Left lung (tissue), 4 donors: ENCODE measurements at regions not wholly inside any gene's neighbourhood (a gene's known extent, or its start where the extent isn't known, plus 50 kb on each side); places are given as distances from the start of the nearest gene placed in this dataset.

ENCODE experiments used
- ATAC-seq: fragments of 200-7000 bp; cut with Tn5 transposase; one replicate; pipeline ENCODE4 v1.9.1; 2020; ENCODE audit warnings: moderate library complexity
- DNase-seq, 4 donors: peaks; one replicate each; pipeline ENCODE4 v3.0.0-alpha.2; 2013 to 2020
- H3K27ac ChIP-seq, 2 donors: fragments of 200-600 bp; sonication (generic) in 1 of 2; one replicate each; pipeline versions ENCODE4 v1.5.0 to v1.8.0; 2020 to 2021
- H3K27me3 ChIP-seq, 2 donors: fragments of 200-600 bp; sonication (generic) in 1 of 2; one replicate each; pipeline versions ENCODE4 v1.5.0 to v1.8.0; 2020 to 2021
- H3K36me3 ChIP-seq, 2 donors: fragments of 200-600 bp; sonication (generic) in 1 of 2; one replicate each; pipeline versions ENCODE4 v1.5.0 to v1.8.0; 2020 to 2021
- H3K4me1 ChIP-seq, 2 donors: fragments of 200-600 bp; one replicate each; pipeline ENCODE4 v1.8.0; 2021
- H3K4me3 ChIP-seq, 2 donors: fragments of 200-600 bp; sonication (generic) in 1 of 2; one replicate each; pipeline versions ENCODE4 v1.5.0 to v1.8.0; 2020 to 2021; ENCODE audit warnings: mild to moderate bottlenecking in 1 of 2
- H3K9me3 ChIP-seq, 2 donors: fragments of 200-600 bp; sonication (generic) in 1 of 2; one replicate each; pipeline versions ENCODE4 v1.5.0 to v1.8.0; 2020 to 2021
- intact Hi-C, 2 donors: fragments of 100-400 bp; cut with DNase I; formaldehyde crosslinking; loops; one replicate each; pipeline versions ENCODE4 v1.11.2 to v1.14.2; 2022
- TF ChIP-seq, protein P1 (sequence below), 2 donors: fragments of 200-600 bp; sonication (generic) in 1 of 2; IDR thresholded peaks; one replicate each; pipeline versions ENCODE4 v1.5.0 to v1.8.0; 2021; ENCODE audit warnings: antibody characterized with exemption in 2 of 2
- donor health status: DM: no; HTN: yes; CAD: no.
- donor health status: DM: no; HTN: no; CAD: no.

DNA sequence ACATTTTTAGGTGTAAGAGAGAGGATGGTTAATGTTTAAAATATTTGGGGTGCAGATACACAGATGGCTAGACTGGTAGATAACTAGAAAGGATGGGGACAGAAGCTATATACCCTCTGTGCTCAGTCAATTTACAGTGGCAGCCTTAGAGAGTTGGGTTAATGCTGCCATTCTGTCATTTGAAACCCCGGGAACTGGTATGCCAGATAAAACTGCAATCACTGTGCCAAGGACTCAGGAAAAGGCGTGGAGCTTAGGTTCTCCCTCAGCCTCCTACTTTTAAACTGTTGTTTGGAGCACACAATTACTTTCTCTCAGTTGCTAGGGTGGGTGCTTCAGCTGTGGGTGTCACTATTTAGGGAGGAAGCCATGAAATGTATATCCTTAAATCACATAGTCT is 90.0 kb upstream of the HNRNPU start:
- Histone ChIP-seq H3K36me3 (no peaks in the 10 kb centered on the region), H3K9me3 (no peaks in the 10 kb centered on the region), H3K27me3 (no peaks in the 10 kb centered on the region), H3K4me3 (no peak overlapping the region), H3K27ac (no peak overlapping the region), H3K4me1 (peaks cover 0 to 8% of the 10 kb centered on the region in 2 donors)
- TF ChIP-seq, protein P1, sequence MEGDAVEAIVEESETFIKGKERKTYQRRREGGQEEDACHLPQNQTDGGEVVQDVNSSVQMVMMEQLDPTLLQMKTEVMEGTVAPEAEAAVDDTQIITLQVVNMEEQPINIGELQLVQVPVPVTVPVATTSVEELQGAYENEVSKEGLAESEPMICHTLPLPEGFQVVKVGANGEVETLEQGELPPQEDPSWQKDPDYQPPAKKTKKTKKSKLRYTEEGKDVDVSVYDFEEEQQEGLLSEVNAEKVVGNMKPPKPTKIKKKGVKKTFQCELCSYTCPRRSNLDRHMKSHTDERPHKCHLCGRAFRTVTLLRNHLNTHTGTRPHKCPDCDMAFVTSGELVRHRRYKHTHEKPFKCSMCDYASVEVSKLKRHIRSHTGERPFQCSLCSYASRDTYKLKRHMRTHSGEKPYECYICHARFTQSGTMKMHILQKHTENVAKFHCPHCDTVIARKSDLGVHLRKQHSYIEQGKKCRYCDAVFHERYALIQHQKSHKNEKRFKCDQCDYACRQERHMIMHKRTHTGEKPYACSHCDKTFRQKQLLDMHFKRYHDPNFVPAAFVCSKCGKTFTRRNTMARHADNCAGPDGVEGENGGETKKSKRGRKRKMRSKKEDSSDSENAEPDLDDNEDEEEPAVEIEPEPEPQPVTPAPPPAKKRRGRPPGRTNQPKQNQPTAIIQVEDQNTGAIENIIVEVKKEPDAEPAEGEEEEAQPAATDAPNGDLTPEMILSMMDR (IDR thresholded peaks at IDR 0.05), result no peak
- ATAC-seq (no peak), DNase-seq (no peak)
- intact Hi-C loops, result no loop called here

DNA sequence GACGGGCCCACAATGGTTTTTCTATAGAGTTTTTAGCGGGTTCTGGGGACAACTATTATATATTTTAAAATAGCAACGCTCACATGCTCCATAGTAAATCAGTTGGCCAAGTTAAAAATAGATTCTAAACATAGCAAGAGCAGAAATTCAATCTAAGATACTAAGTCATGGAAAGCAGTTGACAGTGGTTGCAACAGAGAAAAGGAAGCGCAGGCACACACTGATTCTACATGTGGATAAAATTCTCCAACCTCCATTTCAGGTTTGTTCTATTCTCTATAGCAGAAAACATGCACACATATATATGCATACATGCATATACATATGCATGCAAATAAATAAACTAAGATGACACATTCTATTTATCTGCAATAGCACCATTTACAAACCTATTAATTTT is 89.6 kb upstream of the HNRNPU start:
- no peak overlapping the region for H3K27ac ChIP-seq
- H3K36me3 ChIP-seq, result no peaks in the 10 kb centered on the region
- TF ChIP-seq, protein P1 (IDR thresholded peaks at IDR 0.05), result no peak
- no peaks in the 10 kb centered on the region for H3K27me3 ChIP-seq
- intact Hi-C loops, result no loop called here
- no peak for DNase-seq
- no peaks in the 10 kb centered on the region for H3K9me3 ChIP-seq
- no peak for ATAC-seq
- peaks cover 0 to 8% of the 10 kb centered on the region in 2 donors for H3K4me1 ChIP-seq
- H3K4me3 ChIP-seq, result no peak overlapping the region

DNA sequence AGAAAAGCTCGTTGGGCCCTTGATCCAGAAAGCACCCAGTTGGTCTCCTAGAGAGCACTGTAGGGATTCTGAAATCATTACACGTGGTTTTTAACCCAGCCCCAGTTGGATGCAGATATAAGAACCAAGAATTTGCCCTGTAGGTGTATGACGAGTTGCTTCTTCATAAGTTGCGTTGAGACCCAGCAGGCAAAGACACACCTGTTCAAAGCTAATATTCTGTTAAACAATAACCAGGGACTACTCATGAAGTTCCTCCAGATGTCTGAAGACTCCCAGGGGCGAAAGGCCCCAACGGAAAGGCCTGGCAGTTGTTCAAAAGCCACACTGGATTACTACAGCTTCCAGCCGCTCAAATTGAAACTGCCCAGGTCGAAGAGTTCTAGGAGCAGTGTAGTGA is 88.6 kb upstream of the HNRNPU start:
- intact Hi-C loops, result no loop called here
- DNase-seq (no peak), ATAC-seq (peak; percentile 57)
- no peaks in the 10 kb centered on the region for H3K27me3 ChIP-seq
- no peaks in the 10 kb centered on the region for H3K36me3 ChIP-seq
- TF ChIP-seq, protein P1 (IDR thresholded peaks at IDR 0.05), result no peak
- H3K9me3 ChIP-seq, result no peaks in the 10 kb centered on the region
- H3K27ac ChIP-seq, result no peak overlapping the region
- no peak overlapping the region for H3K4me3 ChIP-seq
- H3K4me1 ChIP-seq, result peaks cover 0 to 8% of the 10 kb centered on the region in 2 donors

DNA sequence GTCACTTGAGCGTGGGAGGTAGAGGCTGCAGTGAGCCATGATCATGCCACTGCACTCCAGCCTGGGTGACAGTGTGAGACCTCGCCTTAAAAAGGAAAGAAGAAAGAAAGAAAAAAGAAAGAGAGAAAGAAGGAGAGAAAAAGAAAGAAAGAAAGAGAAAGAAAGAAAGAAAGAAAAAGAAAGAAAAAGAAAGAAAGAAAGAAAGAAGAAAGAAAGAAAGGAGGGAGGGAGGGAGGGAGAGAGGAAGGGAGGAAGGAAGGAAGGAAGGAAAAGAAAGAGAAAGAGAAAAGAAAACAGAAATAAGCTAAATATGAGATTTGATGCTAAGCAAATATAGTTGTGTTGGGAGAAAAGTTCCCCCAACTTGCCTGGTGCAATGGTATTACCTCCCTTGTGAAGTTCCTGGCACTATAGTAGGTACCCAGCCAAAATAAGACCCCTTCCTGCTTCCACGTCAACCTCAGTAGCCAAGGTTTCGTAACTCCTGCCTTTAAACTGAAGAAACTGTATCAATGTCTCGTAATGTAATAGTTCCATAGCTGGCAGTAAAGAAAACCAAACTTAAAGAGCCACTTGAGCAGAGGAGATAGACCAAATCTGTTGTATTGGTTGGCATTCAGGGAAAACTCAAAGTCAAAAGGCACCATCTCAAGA is 88.1 kb upstream of the HNRNPU start:
- ATAC-seq (no peak), DNase-seq (no peak)
- Histone ChIP-seq H3K4me1 (peaks cover 0 to 8% of the 10 kb centered on the region in 2 donors), H3K9me3 (no peaks in the 10 kb centered on the region), H3K4me3 (no peak overlapping the region), H3K27me3 (no peaks in the 10 kb centered on the region), H3K27ac (no peak overlapping the region), H3K36me3 (no peaks in the 10 kb centered on the region)
- TF ChIP-seq, protein P1 (IDR thresholded peaks at IDR 0.05), result no peak
- intact Hi-C loops, result no loop called here

DNA sequence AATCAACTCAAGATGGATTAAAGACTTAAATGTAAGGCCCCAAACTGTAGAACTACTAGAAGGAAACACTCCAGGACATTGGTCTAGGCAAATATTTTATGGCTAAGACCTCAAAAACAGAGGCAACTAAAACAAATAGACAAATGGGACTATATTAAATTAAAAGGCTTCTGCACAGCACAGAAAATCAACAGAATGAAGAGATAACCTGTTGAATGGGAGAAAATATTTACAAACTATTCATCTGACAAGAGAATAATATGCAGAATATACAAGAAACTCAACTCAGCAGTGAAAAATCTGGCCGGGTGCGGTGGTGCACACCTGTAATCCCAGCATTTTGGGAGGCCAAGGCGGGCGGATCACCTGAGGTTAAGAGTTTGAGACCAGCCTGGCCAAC is 84.1 kb upstream of the HNRNPU start:
- TF ChIP-seq, protein P1 (IDR thresholded peaks at IDR 0.05), result no peak
- DNase-seq, result no peak
- H3K27ac ChIP-seq, result no peak overlapping the region
- peaks cover 0 to 7% of the 10 kb centered on the region in 2 donors for H3K4me1 ChIP-seq
- ATAC-seq, result no peak
- intact Hi-C loops, result no loop called here
- H3K27me3 ChIP-seq, result no peaks in the 10 kb centered on the region
- no peaks in the 10 kb centered on the region for H3K36me3 ChIP-seq
- no peaks in the 10 kb centered on the region for H3K9me3 ChIP-seq
- H3K4me3 ChIP-seq, result no peak overlapping the region
